T-helper 1 cell treated with Interleukin-12 subunit alpha and Interleukin-12 subunit beta and Interleukin-4 antibody, amounts not matched to agents 30 μg/mL and 1 μg/mL, for 36 hours (primary cell): ENCODE measurements at regions not wholly inside any gene's neighbourhood (a gene's known extent, or its start where the extent isn't known, plus 50 kb on each side); places are given as distances from the start of the nearest gene placed in this dataset.

Experiments
- H3K27ac Mint-ChIP-seq: one replicate; pipeline ENCODE4 v1.8.0; 2021; ENCODE audit warnings: mild to moderate bottlenecking, mixed read lengths
- H3K27me3 Mint-ChIP-seq: one replicate; pipeline ENCODE4 v1.8.0; 2021; ENCODE audit warnings: low read depth, mixed read lengths
- H3K36me3 Mint-ChIP-seq: one replicate; pipeline ENCODE4 v1.8.0; 2021; ENCODE audit warnings: low read depth, mixed read lengths
- H3K4me1 Mint-ChIP-seq: one replicate; pipeline ENCODE4 v1.8.0; 2021; ENCODE audit warnings: low read depth, mixed read lengths
- H3K4me3 Mint-ChIP-seq: one replicate; pipeline ENCODE4 v1.8.0; 2021; ENCODE audit warnings: mild to moderate bottlenecking, moderate library complexity, mixed read lengths
- H3K9me3 Mint-ChIP-seq: one replicate; pipeline ENCODE4 v1.8.0; 2021; ENCODE audit warnings: mixed read lengths

DNA sequence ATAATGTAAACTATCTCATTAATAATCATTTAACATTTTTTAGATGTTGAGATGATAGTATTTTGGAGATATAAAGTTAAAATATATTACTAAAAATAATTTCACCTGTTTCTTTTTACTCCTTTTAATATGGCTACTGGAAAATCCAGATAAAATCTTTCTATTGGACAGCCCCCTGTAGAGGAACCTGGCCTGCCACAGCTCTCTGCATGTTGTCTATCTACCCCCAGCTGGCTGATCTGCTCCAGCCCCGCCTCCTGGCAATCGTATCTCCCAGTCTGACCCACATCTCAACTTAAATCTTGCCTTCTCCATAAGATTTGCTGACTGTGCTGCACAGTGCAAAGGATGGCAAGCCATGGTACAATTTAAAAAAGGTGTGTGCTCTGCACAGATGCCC, 182.8 kb downstream of the SIPA1L2 start:
- peaks cover 8% of the 10 kb centered on the region for H3K4me1 Mint-ChIP-seq
- H3K27me3 Mint-ChIP-seq = no peaks in the 10 kb centered on the region
- no peaks in the 10 kb centered on the region for H3K9me3 Mint-ChIP-seq
- H3K27ac Mint-ChIP-seq = no peak overlapping the region
- no peaks in the 10 kb centered on the region for H3K36me3 Mint-ChIP-seq
- no peak overlapping the region for H3K4me3 Mint-ChIP-seq

DNA sequence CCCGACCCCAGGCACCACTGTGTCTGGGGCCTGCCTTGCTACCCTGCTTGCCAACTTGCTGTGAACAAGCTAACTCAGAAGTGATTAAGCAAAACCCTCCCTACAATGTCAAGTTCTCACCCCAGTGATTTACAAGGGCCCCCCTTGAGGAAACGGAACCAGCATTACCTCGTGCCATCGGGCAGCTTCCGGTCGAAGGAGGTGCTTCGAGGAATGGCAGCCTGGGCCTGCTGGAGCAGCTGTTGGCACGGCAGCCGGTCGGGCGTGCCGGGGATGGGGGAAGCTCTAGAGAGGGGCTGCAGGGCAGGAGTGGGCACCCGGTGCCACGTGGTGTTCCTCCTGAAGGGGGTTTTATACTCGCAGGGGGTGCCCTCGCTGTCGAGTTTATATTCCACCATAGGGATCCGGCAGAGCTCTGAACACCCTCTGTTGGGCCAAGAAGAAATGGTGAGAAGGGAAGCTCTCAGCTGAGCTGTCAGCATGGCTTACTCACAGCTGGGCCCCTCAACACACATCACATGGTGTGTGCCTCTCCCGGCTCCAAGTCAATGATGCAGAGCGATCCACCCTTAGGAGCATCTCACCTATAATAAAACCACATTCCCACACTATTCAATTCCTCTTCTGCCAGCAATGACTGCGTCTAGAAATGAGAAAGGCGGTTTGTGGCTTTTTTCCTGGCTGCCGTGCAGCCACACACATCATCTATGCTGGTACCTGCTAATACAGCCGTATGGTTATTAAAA, 184.4 kb downstream of the SIPA1L2 start:
- H3K9me3 Mint-ChIP-seq = no peaks in the 10 kb centered on the region
- no peak overlapping the region for H3K4me3 Mint-ChIP-seq
- no peaks in the 10 kb centered on the region for H3K27me3 Mint-ChIP-seq
- H3K36me3 Mint-ChIP-seq = no peaks in the 10 kb centered on the region
- H3K4me1 Mint-ChIP-seq = no peaks in the 10 kb centered on the region
- H3K27ac Mint-ChIP-seq = no peak overlapping the region

DNA sequence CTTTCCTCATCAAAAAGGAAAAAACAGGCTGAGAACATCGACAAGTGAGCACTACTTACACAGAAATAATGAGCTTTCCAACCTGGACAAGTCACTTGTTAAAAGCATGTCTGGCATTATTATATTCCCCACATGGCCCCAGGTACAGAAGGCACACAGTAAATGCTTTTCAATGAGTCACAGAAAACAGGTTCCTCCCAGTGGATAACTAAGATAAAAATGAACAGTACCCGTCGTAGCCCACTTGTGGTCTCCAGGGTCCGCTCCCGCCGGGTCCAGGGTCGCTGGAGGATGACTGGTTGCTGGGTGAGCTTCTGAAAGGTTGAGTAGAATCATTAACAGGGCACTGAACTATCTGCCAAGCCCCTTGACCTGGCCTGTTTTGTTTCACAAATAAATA, 186.6 kb downstream of the SIPA1L2 start:
- Mint-ChIP-seq H3K4me1 (peaks cover 6% of the 10 kb centered on the region), H3K9me3 (no peaks in the 10 kb centered on the region), H3K4me3 (no peak overlapping the region), H3K36me3 (peaks cover 1% of the 10 kb centered on the region), H3K27ac (no peak overlapping the region), H3K27me3 (no peaks in the 10 kb centered on the region)

DNA sequence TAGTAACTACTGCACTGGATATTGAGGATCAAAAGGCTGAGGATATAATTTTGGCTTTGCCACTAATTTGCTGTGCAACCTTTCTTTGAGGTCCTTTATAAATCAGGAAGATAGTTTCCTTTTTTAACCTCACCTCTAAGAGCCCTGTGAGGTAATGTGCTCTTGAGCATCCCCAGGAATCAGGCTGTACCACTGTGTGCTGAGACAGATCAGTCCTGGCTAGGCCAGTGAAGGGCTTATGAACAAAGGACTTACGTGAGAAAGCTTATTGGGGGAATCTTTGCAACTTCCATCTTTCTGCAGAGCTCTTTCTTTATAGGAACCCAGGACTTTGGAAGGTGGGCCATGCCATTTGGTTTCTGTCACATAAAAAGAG, 188.9 kb downstream of the SIPA1L2 start:
- Mint-ChIP-seq H3K9me3 (no peaks in the 10 kb centered on the region), H3K27ac (no peak overlapping the region), H3K36me3 (peaks cover 1% of the 10 kb centered on the region), H3K4me1 (peaks cover 6% of the 10 kb centered on the region), H3K27me3 (no peaks in the 10 kb centered on the region), H3K4me3 (no peak overlapping the region)

DNA sequence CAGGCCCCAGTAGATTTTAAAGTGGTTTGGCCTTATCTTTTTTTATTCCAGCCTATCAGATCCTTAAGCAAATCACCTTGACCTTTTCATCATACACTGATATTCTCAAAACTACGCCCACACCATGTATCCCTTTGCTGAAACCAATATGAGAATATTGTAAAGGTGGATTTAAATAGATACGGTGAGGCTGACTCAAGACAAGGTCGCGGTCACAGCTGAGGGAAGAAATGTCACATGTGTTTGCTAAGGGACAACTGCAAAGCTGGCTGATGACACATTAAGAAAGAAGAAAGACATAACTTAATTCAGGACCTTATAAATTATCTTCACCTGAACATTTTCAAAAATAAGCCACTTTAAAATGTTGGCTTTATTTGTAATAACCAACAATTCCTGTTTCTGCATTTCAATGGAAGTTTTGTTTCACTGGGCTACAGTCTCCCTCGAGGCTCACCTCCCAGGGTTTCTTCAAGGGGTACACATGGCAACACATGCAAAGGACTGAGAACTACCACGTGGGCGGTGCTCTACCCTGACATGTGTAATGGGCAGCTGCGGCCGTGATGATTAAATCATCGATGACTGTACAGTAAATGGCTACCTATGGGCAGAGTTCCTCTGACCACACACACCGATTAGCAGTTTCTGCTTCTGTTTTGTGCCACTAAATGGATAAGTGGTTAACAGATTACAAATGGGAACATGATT, 189.5 kb downstream of the SIPA1L2 start:
- no peak overlapping the region for H3K27ac Mint-ChIP-seq
- H3K9me3 Mint-ChIP-seq = no peaks in the 10 kb centered on the region
- H3K27me3 Mint-ChIP-seq = no peaks in the 10 kb centered on the region
- H3K36me3 Mint-ChIP-seq = peaks cover 1% of the 10 kb centered on the region
- peaks cover 6% of the 10 kb centered on the region for H3K4me1 Mint-ChIP-seq
- no peak overlapping the region for H3K4me3 Mint-ChIP-seq

DNA sequence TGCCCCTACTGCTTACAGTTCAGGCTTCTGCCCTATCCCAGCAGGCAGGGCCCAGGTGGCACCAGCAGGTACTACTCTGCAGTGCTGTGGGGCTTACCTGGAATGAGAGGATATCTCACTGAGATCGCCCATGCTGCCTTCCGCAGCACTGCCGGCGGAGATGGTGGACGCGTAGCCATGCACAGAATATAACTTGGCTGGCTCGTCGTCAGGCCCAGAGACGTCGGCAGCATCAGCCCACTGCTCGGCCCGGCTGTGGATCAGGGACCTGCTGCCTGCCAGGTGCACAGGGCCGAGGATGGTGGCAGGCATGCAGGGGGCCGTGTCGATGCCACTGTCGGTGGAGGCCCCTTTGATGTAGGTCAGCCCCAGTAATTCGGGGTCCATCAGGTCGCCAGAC, 190.9 kb downstream of the SIPA1L2 start:
- no peak overlapping the region for H3K4me3 Mint-ChIP-seq
- peaks cover 1% of the 10 kb centered on the region for H3K36me3 Mint-ChIP-seq
- peaks cover 6% of the 10 kb centered on the region for H3K4me1 Mint-ChIP-seq
- H3K9me3 Mint-ChIP-seq = no peaks in the 10 kb centered on the region
- H3K27ac Mint-ChIP-seq = no peak overlapping the region
- no peaks in the 10 kb centered on the region for H3K27me3 Mint-ChIP-seq

DNA sequence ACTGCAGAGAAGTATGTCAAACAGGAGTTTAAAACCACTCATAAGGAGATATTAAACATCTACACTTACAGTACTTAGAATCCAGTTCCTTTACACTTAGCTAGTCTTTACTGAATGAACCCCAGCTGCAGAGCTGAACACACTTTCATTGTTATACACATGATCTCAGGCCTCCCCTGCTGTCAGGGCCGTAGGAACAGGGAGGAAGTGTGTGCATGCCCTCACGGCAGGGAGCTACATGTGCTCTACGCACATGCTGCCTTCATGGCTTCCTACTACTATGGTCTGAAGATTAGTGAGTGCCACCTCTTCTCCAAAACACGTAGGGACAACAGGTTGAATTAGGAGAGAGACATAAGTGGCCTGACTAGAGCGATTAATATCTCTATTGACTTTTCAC, 191.5 kb downstream of the SIPA1L2 start:
- Mint-ChIP-seq H3K4me1 (peaks cover 6% of the 10 kb centered on the region), H3K9me3 (no peaks in the 10 kb centered on the region), H3K27ac (no peak overlapping the region), H3K4me3 (no peak overlapping the region), H3K36me3 (peaks cover 1% of the 10 kb centered on the region), H3K27me3 (no peaks in the 10 kb centered on the region)

DNA sequence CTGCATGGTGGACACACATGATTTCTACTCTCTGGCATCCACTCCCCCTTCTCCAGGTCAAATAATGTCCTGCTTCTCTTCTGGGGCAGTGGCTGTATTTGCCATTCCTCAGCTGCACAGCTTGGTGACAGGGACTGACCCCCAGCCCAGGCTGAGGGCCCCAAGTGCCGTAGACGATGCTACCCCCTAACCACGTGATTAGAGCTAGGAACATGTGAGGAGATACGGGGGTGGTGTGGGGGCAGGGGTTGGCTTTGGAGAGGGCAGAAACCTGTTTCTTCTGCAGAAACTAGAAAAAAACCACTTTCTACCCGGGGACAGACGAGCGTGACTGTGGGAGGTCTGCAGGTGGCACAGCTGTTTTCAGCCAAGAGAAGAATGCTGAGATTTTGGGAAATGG, 192.4 kb downstream of the SIPA1L2 start:
- Mint-ChIP-seq H3K9me3 (no peaks in the 10 kb centered on the region), H3K36me3 (peaks cover 1% of the 10 kb centered on the region), H3K27me3 (no peaks in the 10 kb centered on the region), H3K27ac (no peak overlapping the region), H3K4me3 (no peak overlapping the region), H3K4me1 (peaks cover 6% of the 10 kb centered on the region)

DNA sequence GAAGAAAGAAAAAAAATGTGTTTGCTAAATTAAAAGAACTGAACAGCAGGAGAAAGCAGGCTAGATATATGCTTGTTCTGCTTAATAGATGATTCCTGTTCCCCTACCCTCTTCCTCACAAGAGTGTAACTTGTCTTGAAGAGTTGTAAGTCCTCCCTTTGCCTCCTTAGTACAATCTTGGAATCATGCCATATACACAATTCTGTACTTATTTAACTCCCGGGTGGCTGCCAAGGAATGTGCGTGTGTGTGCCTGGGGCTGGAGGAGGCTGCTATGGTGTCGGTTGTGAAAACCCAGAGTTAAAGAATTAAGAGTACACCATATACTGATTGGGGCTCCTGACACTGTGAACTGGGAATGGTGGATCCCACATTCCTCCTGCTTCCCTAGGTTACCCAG, 194.2 kb downstream of the SIPA1L2 start:
- no peaks in the 10 kb centered on the region for H3K27me3 Mint-ChIP-seq
- no peak overlapping the region for H3K27ac Mint-ChIP-seq
- H3K9me3 Mint-ChIP-seq = no peaks in the 10 kb centered on the region
- H3K4me3 Mint-ChIP-seq = no peak overlapping the region
- peaks cover 1% of the 10 kb centered on the region for H3K36me3 Mint-ChIP-seq
- peaks cover 6% of the 10 kb centered on the region for H3K4me1 Mint-ChIP-seq

DNA sequence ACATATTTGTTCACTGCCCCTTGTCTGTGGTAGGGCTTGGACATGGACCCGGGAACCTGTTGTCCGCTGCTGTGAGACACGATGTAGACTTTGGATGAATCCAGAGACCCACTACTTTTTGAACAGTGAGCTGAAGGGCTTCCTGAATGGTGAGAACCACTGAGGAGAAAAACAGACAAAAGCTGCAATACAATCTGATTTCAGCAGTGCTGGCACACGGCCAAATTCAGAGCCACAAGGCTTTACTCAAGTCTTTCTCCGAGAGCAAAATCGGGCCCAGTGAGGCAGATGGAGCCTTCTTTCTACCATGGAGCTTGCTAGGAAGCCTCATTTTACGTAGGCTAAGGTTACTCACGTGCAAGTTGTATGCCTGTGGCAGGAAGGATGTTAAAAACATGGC, 197.6 kb downstream of the SIPA1L2 start:
- Mint-ChIP-seq H3K27ac (no peak overlapping the region), H3K36me3 (no peaks in the 10 kb centered on the region), H3K4me1 (no peaks in the 10 kb centered on the region), H3K4me3 (no peak overlapping the region), H3K27me3 (no peaks in the 10 kb centered on the region), H3K9me3 (no peaks in the 10 kb centered on the region)

DNA sequence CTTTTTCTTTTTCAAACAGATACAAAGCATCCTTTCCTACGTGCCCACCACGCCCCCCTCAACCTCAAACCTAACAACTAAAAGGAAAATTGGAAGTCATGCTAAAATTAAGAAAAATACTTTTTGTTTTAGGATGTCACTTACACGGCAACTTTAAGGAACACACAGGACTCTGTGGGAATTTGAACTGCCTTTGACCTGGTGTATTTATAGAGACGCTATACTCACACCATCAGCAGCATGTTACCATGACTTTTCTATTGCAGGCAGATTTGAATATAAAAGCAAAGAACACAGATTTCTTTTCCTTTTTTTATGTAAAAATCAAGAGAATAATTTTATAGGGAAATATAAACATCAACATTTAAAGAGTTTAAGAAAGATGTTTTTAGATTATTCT, 198.2 kb downstream of the SIPA1L2 start:
- H3K27ac Mint-ChIP-seq = no peak overlapping the region

DNA sequence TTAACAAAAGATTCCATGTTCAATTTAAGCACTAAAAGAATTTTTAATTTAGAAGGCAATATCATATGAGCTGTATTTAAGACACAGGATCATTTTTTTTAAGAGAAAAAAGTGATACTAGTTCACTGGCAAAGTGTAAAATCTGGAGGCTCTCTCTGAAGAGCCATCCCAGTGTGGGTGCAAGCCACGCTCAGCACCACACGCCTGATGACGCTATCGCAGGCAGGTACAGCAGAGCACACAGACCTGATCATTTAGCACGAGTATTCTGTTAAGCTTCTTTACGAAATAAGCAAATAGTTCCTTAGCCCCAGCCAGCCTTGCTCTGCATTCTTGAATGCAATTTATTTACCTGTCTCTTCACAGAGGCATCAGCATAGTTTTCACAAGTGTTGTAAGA, 198.6 kb downstream of the SIPA1L2 start:
- Mint-ChIP-seq H3K9me3 (no peaks in the 10 kb centered on the region), H3K4me3 (no peak overlapping the region), H3K4me1 (no peaks in the 10 kb centered on the region), H3K27me3 (no peaks in the 10 kb centered on the region), H3K36me3 (no peaks in the 10 kb centered on the region), H3K27ac (no peak overlapping the region)

More for the DNA sequence above, 198.2 kb downstream of the SIPA1L2 start:
- Mint-ChIP-seq H3K4me1 (no peaks in the 10 kb centered on the region), H3K4me3 (no peak overlapping the region), H3K27me3 (no peaks in the 10 kb centered on the region), H3K36me3 (no peaks in the 10 kb centered on the region), H3K9me3 (no peaks in the 10 kb centered on the region)

DNA sequence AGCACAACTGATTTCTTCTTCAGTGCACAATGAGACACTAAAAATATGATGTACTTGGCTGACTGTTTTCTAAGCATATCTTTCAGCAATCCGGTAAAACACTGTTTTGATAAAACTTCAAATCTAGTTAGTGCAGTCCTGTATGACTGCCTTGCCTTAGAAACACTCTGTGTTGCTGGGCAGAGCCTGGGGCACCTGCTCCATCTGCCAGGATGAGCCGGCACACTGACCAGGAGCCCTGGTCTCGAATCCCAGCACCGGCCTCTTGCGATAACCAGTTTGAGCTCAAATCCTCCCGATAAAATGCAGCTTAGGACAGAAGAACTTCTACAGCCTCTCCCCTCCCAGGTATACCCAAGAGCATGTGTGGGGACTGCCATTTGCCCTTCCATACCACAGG, 199.5 kb downstream of the SIPA1L2 start:
- Mint-ChIP-seq H3K36me3 (no peaks in the 10 kb centered on the region), H3K27ac (no peak overlapping the region), H3K9me3 (no peaks in the 10 kb centered on the region), H3K4me1 (no peaks in the 10 kb centered on the region), H3K4me3 (no peak overlapping the region), H3K27me3 (no peaks in the 10 kb centered on the region)

DNA sequence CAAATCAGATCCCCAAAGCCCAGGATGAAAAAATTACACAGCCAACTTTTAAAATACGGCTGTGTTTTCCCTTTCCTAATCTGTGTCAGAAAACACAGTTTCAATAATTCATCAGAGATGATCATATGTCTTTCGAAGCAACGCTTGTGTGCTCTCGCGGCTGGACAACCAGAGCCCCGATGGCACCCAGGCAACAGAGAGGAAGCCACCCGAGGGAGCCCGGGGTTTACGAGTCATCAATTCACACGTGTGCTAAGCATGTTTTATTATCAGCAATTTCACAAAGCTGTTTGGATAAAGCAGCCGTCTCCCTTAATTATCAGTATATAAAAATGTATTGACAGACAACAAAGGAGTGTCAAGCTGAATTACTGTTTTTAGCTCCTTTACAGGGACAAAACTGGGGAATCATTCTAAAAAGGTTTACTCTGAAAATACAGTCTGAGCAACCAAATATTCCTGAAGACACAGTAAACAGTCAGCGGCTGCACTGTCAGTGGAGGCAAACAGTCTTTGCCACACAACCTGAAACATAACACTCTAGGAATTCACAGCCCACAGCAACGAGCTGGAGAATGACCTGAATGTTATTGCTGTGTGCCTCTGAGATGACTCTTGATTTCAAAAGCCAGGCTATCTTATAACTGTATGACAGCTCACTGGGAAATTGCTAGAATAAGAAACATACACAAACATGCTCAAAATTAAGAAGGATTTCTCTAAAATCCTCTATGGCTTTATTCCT, 201.0 kb downstream of the SIPA1L2 start:
- Mint-ChIP-seq H3K27me3 (no peaks in the 10 kb centered on the region), H3K27ac (no peak overlapping the region), H3K4me1 (no peaks in the 10 kb centered on the region), H3K9me3 (no peaks in the 10 kb centered on the region), H3K36me3 (no peaks in the 10 kb centered on the region), H3K4me3 (no peak overlapping the region)
